HEK293 (cell line): ENCODE measurements at regions not wholly inside any gene's neighbourhood (a gene's known extent, or its start where the extent isn't known, plus 50 kb on each side); places are given as distances from the start of the nearest gene placed in this dataset.

Experiments used
- CTCF ChIA-PET: fragments of 350-600 bp; formaldehyde crosslinking; extraction: SDS; loops from one replicate; lab custom pipeline; 2021; ENCODE audit warnings: antibody characterized with exemption; lab: Yijun Ruan, JAX
- POLR2A ChIA-PET: fragments of 300-600 bp; formaldehyde crosslinking; extraction: SDS; loops from one replicate; lab custom pipeline; 2020; ENCODE audit warnings: antibody characterized with exemption, inconsistent platforms; lab: Yijun Ruan, JAX
- H3K27ac ChIP-seq: fragments of 200-500 bp; sonication (Bioruptor generic); 2 replicates; pipeline ENCODE4 v1.5.1; 2014; ENCODE audit warnings: low read depth, low read length, control low read depth, inconsistent platforms; ENCODE audit errors: extremely low read depth
- H3K36me3 ChIP-seq, 2 experiments: fragments of 200-500 bp in 1 of 2; sonication (Bioruptor generic) in 1 of 2; 1 replicate in 1 of 2; 2 replicates in 1 of 2; pipeline ENCODE4 v1.5.1; 2014 to 2017; ENCODE audit warnings: inconsistent platforms in 2 of 2, low read length in 2 of 2; ENCODE audit not compliant: control insufficient read depth in 2 of 2, insufficient read depth in 1 of 2
- H3K4me1 ChIP-seq: fragments of 200-500 bp; sonication (Bioruptor generic); 2 replicates; pipeline ENCODE4 v1.5.1; 2014; ENCODE audit warnings: mild to moderate bottlenecking, low read length, inconsistent platforms; ENCODE audit not compliant: control insufficient read depth, insufficient read depth
- H3K4me3 ChIP-seq: 2 replicates; pipeline ENCODE4 v1.5.1; 2011; ENCODE audit warnings: low read depth, mild to moderate bottlenecking, control low read depth, low read length, moderate library complexity
- H3K9me3 ChIP-seq: fragments of 200-500 bp; sonication (Bioruptor generic); 2 replicates; pipeline ENCODE4 v1.5.1; 2014; ENCODE audit warnings: low read depth, low read length, inconsistent platforms; ENCODE audit not compliant: control insufficient read depth, insufficient read depth
- GLI4 ChIP-seq: fragments of 450-650 bp; formaldehyde crosslinking; IDR thresholded peaks from 2 replicates; pipeline ENCODE4 v1.5.1; 2016; ENCODE audit warnings: missing biosample characterization, missing genetic modification characterization
- INSM2 ChIP-seq: fragments of 450-650 bp; formaldehyde crosslinking; IDR thresholded peaks from 2 replicates; pipeline ENCODE4 v1.5.1; 2016; ENCODE audit warnings: missing biosample characterization, missing genetic modification characterization
- KLF1 ChIP-seq: fragments of 450-650 bp; formaldehyde crosslinking; IDR thresholded peaks from 2 replicates; pipeline ENCODE4 v1.5.1; 2016; ENCODE audit warnings: missing biosample characterization, missing genetic modification characterization
- KLF17 ChIP-seq: fragments of 450-650 bp; formaldehyde crosslinking; IDR thresholded peaks from 2 replicates; pipeline ENCODE4 v1.5.1; 2016; ENCODE audit warnings: missing biosample characterization, missing genetic modification characterization
- MZF1 ChIP-seq: fragments of 450-650 bp; formaldehyde crosslinking; IDR thresholded peaks from 2 replicates; pipeline ENCODE4 v1.5.1; 2017; ENCODE audit warnings: missing biosample characterization, missing genetic modification characterization, borderline replicate concordance
- OVOL3 ChIP-seq: fragments of 450-650 bp; formaldehyde crosslinking; IDR thresholded peaks from 2 replicates; pipeline ENCODE4 v1.5.1; 2016; ENCODE audit warnings: missing biosample characterization, missing genetic modification characterization
- ZBTB48 ChIP-seq: fragments of 450-650 bp; formaldehyde crosslinking; IDR thresholded peaks from 2 replicates; pipeline ENCODE4 v1.5.1; 2016; ENCODE audit warnings: missing biosample characterization, missing genetic modification characterization
- ZFP37 ChIP-seq: fragments of 450-650 bp; formaldehyde crosslinking; IDR thresholded peaks from 2 replicates; pipeline ENCODE4 v1.5.1; 2016; ENCODE audit warnings: missing biosample characterization, missing genetic modification characterization
- ZNF10 ChIP-seq: fragments of 450-650 bp; formaldehyde crosslinking; IDR thresholded peaks from 2 replicates; pipeline ENCODE4 v1.5.1; 2017; ENCODE audit warnings: missing biosample characterization, missing genetic modification characterization
- ZNF140 ChIP-seq: fragments of 450-650 bp; formaldehyde crosslinking; IDR thresholded peaks from 2 replicates; pipeline ENCODE4 v1.5.1; 2016; ENCODE audit warnings: missing biosample characterization, missing genetic modification characterization
- ZNF280D ChIP-seq: fragments of 450-650 bp; formaldehyde crosslinking; IDR thresholded peaks from 2 replicates; pipeline ENCODE4 v1.5.1; 2016; ENCODE audit warnings: missing biosample characterization, missing genetic modification characterization
- ZNF398 ChIP-seq: fragments of 450-650 bp; formaldehyde crosslinking; IDR thresholded peaks from 2 replicates; pipeline ENCODE4 v1.5.1; 2017; ENCODE audit warnings: missing biosample characterization, missing genetic modification characterization
- ZNF426 ChIP-seq: fragments of 450-650 bp; formaldehyde crosslinking; IDR thresholded peaks from 2 replicates; pipeline ENCODE4 v1.5.1; 2017; ENCODE audit warnings: missing biosample characterization, missing genetic modification characterization, mild to moderate bottlenecking, inconsistent platforms, moderate library complexity
- ZNF529 ChIP-seq: fragments of 450-650 bp; formaldehyde crosslinking; IDR thresholded peaks from 2 replicates; pipeline ENCODE4 v1.5.1; 2017; ENCODE audit warnings: missing genetic modification characterization, missing biosample characterization; ENCODE audit not compliant: insufficient replicate concordance
- ZNF561 ChIP-seq: fragments of 450-650 bp; IDR thresholded peaks from 2 replicates; pipeline ENCODE4 v1.5.1; 2018; ENCODE audit warnings: missing biosample characterization, missing genetic modification characterization, borderline replicate concordance
- ZSCAN18 ChIP-seq: fragments of 450-650 bp; formaldehyde crosslinking; IDR thresholded peaks from 2 replicates; pipeline ENCODE4 v1.5.1; 2016; ENCODE audit warnings: missing biosample characterization, missing genetic modification characterization

GRCh38 chr3:77780278-77780996, 740.5 kb downstream of the ROBO2 start:
- CTCF ChIA-PET = no interaction called here
- Histone ChIP-seq H3K4me3 (no peak overlapping the region), H3K27ac (no peak overlapping the region), H3K36me3 (no peaks in the 10 kb centered on the region), H3K4me1 (no peaks in the 10 kb centered on the region)
- TF ChIP-seq ZNF426 (tag by site-specific recombination) (no peak), KLF1 (tag by site-specific recombination) (no peak), GLI4 (tag by site-specific recombination) (no peak), ZNF561 (no peak), ZSCAN18 (tag by site-specific recombination) (no peak), ZNF398 (no peak), ZNF529 (no peak), ZBTB48 (no peak), OVOL3 (tag by site-specific recombination) (no peak), KLF17 (tag by site-specific recombination) (no peak), ZNF10 (tag by site-specific recombination) (no peak), ZFP37 (tag by site-specific recombination) (no peak), ZNF280D (tag by site-specific recombination) (no peak)
- TF ChIP-seq, all 188 proteins: peak for 0
- H3K9me3 ChIP-seq = no peaks in the 10 kb centered on the region
- POLR2A ChIA-PET = no interaction called here

GRCh38 chr3:77786216-77786615, 746.3 kb downstream of the ROBO2 start:
- CTCF ChIA-PET = no interaction called here
- H3K4me3 ChIP-seq = no peak overlapping the region
- no peak overlapping the region for H3K27ac ChIP-seq
- no peaks in the 10 kb centered on the region for H3K9me3 ChIP-seq
- POLR2A ChIA-PET = no interaction called here
- TF ChIP-seq MZF1 (tag by site-specific recombination) (no peak), ZNF140 (tag by site-specific recombination) (no peak), INSM2 (tag by site-specific recombination) (no peak)
- no peaks in the 10 kb centered on the region for H3K4me1 ChIP-seq
- H3K36me3 ChIP-seq = no peaks in the 10 kb centered on the region
